ENCODE measurements at regions not wholly inside any gene's neighbourhood (a gene's known extent, or its start where the extent isn't known, plus 50 kb on each side); places are given as distances from the start of the nearest gene placed in this dataset.
"Not testable (repeated sequence)": the region's sequence is repeated elsewhere in the genome, so short reads cannot be mapped to it uniquely, and the experiment has no call there.

DNA sequence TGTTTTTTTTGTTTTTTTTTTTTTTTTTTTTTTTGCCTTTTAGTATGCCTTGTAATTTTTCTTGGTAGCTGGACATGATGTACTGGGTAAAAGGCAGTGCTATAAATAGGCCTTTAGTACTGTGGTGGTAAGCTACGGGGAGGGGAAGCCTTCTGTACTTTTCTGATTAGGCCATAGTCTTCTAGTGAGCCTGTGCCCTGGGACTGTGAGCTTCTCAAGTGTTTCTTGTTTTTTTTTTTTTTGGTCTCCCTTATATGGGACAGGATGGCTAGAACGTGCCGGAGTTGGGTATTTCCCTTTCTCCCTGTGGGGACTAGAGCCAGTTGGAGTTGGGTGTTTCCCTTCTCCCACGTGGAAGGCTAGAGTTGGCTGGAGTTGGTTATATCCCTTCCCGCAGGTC, 59.4 kb upstream of the PRELID3B start:
- no peak for TF ChIP-seq CTCF (IDR thresholded peaks at IDR 0.05; ENCODE audit: poor library complexity, severe bottlenecking)

GRCh38 chr20:59099864-59100263, 57.3 kb upstream of the PRELID3B start:
- not testable (repeated sequence) for H3K9me3 ChIP-seq (ENCODE audit: severe bottlenecking); H3K4me3 ChIP-seq (ENCODE audit: severe bottlenecking); H3K4me1 ChIP-seq (ENCODE audit: insufficient read depth, poor library complexity, severe bottlenecking); H3K27ac ChIP-seq (ENCODE audit: poor library complexity, severe bottlenecking); ATAC-seq (ENCODE audit: low read depth); H3K36me3 ChIP-seq (ENCODE audit: low read depth); DNase-seq (ENCODE audit: low spot score)
- H3K27me3 ChIP-seq (ENCODE audit: insufficient read depth, poor library complexity, severe bottlenecking): peaks cover 58% of the 10 kb centered on the region

More for the DNA sequence above, 59.4 kb upstream of the PRELID3B start:
- Histone ChIP-seq H3K4me1 (ENCODE audit: insufficient read depth, poor library complexity, severe bottlenecking) (no peaks in the 10 kb centered on the region), H3K36me3 (ENCODE audit: low read depth) (no peaks in the 10 kb centered on the region), H3K27ac (ENCODE audit: poor library complexity, severe bottlenecking) (no peak overlapping the region), H3K9me3 (ENCODE audit: severe bottlenecking) (no peaks in the 10 kb centered on the region), H3K4me3 (ENCODE audit: severe bottlenecking) (no peak overlapping the region), H3K27me3 (ENCODE audit: insufficient read depth, poor library complexity, severe bottlenecking) (peaks cover 60% of the 10 kb centered on the region)
- no peak for DNase-seq (ENCODE audit: low spot score)
- ATAC-seq (ENCODE audit: low read depth): no peak

- H3K4me1 ChIP-seq (ENCODE audit: insufficient read depth, poor library complexity, severe bottlenecking): no peaks in the 10 kb centered on the region
- TF ChIP-seq CTCF (IDR thresholded peaks at IDR 0.05; ENCODE audit: poor library complexity, severe bottlenecking): no peak
- DNase-seq (ENCODE audit: low spot score): no peak
- H3K27me3 ChIP-seq (ENCODE audit: insufficient read depth, poor library complexity, severe bottlenecking): peaks cover 38% of the 10 kb centered on the region
- no peaks in the 10 kb centered on the region for H3K36me3 ChIP-seq (ENCODE audit: low read depth)
- no peak for ATAC-seq (ENCODE audit: low read depth)
- no peak overlapping the region for H3K4me3 ChIP-seq (ENCODE audit: severe bottlenecking)
- no peaks in the 10 kb centered on the region for H3K9me3 ChIP-seq (ENCODE audit: severe bottlenecking)
- no peak overlapping the region for H3K27ac ChIP-seq (ENCODE audit: poor library complexity, severe bottlenecking)
Measured at GRCh38 chr20:59095140-59095539, 52.6 kb upstream of the PRELID3B start.

DNA sequence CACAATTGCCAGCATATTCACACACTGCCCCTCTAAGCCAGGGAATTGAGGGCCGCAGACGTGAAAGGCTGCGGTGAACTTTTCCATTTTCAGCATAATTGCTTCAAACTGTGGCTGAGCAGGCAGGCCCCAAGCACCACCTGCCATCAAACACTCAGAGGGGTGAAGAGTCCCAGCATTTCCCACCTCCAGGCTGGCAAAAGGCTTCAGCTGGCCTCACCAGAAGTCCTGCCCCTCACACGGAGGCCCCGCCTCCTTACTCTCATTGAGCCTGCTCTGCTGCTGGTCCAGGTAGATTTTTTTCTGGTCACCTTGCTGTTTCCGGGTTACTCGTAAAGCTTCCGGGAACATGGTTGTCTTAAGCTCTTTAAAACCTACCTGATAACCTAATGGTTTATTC, 52.0 kb upstream of the PRELID3B start:
- no peak for TF ChIP-seq CTCF (IDR thresholded peaks at IDR 0.05; ENCODE audit: poor library complexity, severe bottlenecking)
- Histone ChIP-seq H3K4me1 (ENCODE audit: insufficient read depth, poor library complexity, severe bottlenecking) (no peaks in the 10 kb centered on the region), H3K4me3 (ENCODE audit: severe bottlenecking) (no peak overlapping the region), H3K27ac (ENCODE audit: poor library complexity, severe bottlenecking) (no peak overlapping the region), H3K36me3 (ENCODE audit: low read depth) (no peaks in the 10 kb centered on the region), H3K9me3 (ENCODE audit: severe bottlenecking) (no peaks in the 10 kb centered on the region), H3K27me3 (ENCODE audit: insufficient read depth, poor library complexity, severe bottlenecking) (peaks cover 39% of the 10 kb centered on the region)
- DNase-seq (ENCODE audit: low spot score) (no peak), ATAC-seq (ENCODE audit: low read depth) (no peak)
